ENCODE measurements at regions not wholly inside any gene's neighbourhood (a gene's known extent, or its start where the extent isn't known, plus 50 kb on each side); places are given as distances from the start of the nearest gene placed in this dataset.

- H3K4me1 Mint-ChIP-seq (ENCODE audit: unreplicated experiment), result peaks cover 28% of the 10 kb centered on the region
- DNase-seq (ENCODE audit: extremely low spot score, unreplicated experiment), result peak; percentile 44
- TF ChIP-seq CTCF (IDR thresholded peaks at IDR 0.05), result no peak
- no peaks in the 10 kb centered on the region for H3K9me3 Mint-ChIP-seq (ENCODE audit: unreplicated experiment)
- H3K4me3 Mint-ChIP-seq (ENCODE audit: unreplicated experiment), result no peak overlapping the region
- H3K27ac Mint-ChIP-seq (ENCODE audit: unreplicated experiment), result no peak overlapping the region
- no peaks in the 10 kb centered on the region for H3K36me3 Mint-ChIP-seq (ENCODE audit: unreplicated experiment)
- H3K27me3 Mint-ChIP-seq (ENCODE audit: unreplicated experiment), result peaks cover 3% of the 10 kb centered on the region
These were observed 160.2 kb downstream of the MACROH2A1 start for GRCh38 chr5:135238622-135239452.

DNA sequence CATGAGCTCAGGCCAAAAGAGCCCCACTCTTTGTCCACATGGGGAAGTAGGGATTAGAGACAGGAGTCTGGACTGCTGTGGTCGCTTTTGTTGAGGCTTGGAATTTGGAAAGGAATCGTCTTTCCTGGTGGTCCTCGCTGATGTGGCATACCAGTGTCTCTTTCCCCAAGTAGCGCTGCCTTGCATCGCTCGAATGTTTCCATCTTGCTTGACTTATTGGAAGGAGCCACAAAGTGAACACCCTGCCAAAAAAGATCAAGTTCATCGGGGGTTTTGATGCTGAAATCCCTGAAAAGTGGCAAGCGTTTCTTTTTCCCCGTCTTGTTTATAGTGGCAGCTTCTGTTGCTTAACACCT is 161.3 kb downstream of the MACROH2A1 start:
- H3K4me1 Mint-ChIP-seq (ENCODE audit: unreplicated experiment), result peaks cover 33% of the 10 kb centered on the region
- TF ChIP-seq CTCF (IDR thresholded peaks at IDR 0.05), result no peak
- H3K27me3 Mint-ChIP-seq (ENCODE audit: unreplicated experiment), result peaks cover 3% of the 10 kb centered on the region
- H3K27ac Mint-ChIP-seq (ENCODE audit: unreplicated experiment), result no peak overlapping the region
- DNase-seq (ENCODE audit: extremely low spot score, unreplicated experiment), result peak; percentile 21
- no peaks in the 10 kb centered on the region for H3K36me3 Mint-ChIP-seq (ENCODE audit: unreplicated experiment)
- no peaks in the 10 kb centered on the region for H3K9me3 Mint-ChIP-seq (ENCODE audit: unreplicated experiment)
- H3K4me3 Mint-ChIP-seq (ENCODE audit: unreplicated experiment), result no peak overlapping the region

GRCh38 chr5:135236908-135237747 is 161.9 kb downstream of the MACROH2A1 start:
- TF ChIP-seq CTCF (IDR thresholded peaks at IDR 0.05), result no peak
- peaks cover 3% of the 10 kb centered on the region for H3K27me3 Mint-ChIP-seq (ENCODE audit: unreplicated experiment)
- DNase-seq (ENCODE audit: extremely low spot score, unreplicated experiment), result peak; percentile 77

GRCh38 chr5:135236228-135236907 is 162.7 kb downstream of the MACROH2A1 start:
- peaks cover 21% of the 10 kb centered on the region for H3K4me1 Mint-ChIP-seq (ENCODE audit: unreplicated experiment)
- peaks cover 3% of the 10 kb centered on the region for H3K27me3 Mint-ChIP-seq (ENCODE audit: unreplicated experiment)
- H3K27ac Mint-ChIP-seq (ENCODE audit: unreplicated experiment), result no peak overlapping the region
- H3K4me3 Mint-ChIP-seq (ENCODE audit: unreplicated experiment), result no peak overlapping the region
- H3K9me3 Mint-ChIP-seq (ENCODE audit: unreplicated experiment), result no peaks in the 10 kb centered on the region
- DNase-seq (ENCODE audit: extremely low spot score, unreplicated experiment), result peak; percentile 40
- H3K36me3 Mint-ChIP-seq (ENCODE audit: unreplicated experiment), result no peaks in the 10 kb centered on the region
- TF ChIP-seq CTCF (IDR thresholded peaks at IDR 0.05), result no peak

More at GRCh38 chr5:135236908-135237747, 161.9 kb downstream of the MACROH2A1 start:
- H3K4me3 Mint-ChIP-seq (ENCODE audit: unreplicated experiment), result no peak overlapping the region
- no peaks in the 10 kb centered on the region for H3K9me3 Mint-ChIP-seq (ENCODE audit: unreplicated experiment)
- H3K4me1 Mint-ChIP-seq (ENCODE audit: unreplicated experiment), result peaks cover 28% of the 10 kb centered on the region
- H3K36me3 Mint-ChIP-seq (ENCODE audit: unreplicated experiment), result no peaks in the 10 kb centered on the region
- H3K27ac Mint-ChIP-seq (ENCODE audit: unreplicated experiment), result no peak overlapping the region

Measured in osteocyte (in vitro differentiated cells).